GM12878 (cell line): ENCODE measurements at regions not wholly inside any gene's neighbourhood (a gene's known extent, or its start where the extent isn't known, plus 50 kb on each side); places are given as distances from the start of the nearest gene placed in this dataset.

Source experiments
- CBFB ChIP-seq: IDR thresholded peaks from 2 replicates; pipeline ENCODE4 v1.6.1; 2016; ENCODE audit warnings: antibody characterized with exemption, low read depth
- CTCF ChIP-seq, 3 experiments: IDR thresholded peaks in 2 of 3; conservative IDR thresholded peaks in 1 of 3; 2 replicates each; pipeline ENCODE4 v1.5.1; 2011; ENCODE audit warnings: low read depth in 3 of 3, low read length in 3 of 3, mild to moderate bottlenecking in 3 of 3, control low read depth in 2 of 3, moderate library complexity in 2 of 3, inconsistent platforms in 1 of 3, mixed read lengths in 1 of 3; ENCODE audit not compliant: control insufficient read depth in 2 of 3, insufficient read depth in 1 of 3; ENCODE audit errors: extremely low read depth in 1 of 3
- E4F1 ChIP-seq: fragments of 450-650 bp; IDR thresholded peaks from 2 replicates; pipeline ENCODE4 v1.6.1; 2018; ENCODE audit warnings: borderline replicate concordance, mild to moderate bottlenecking; ENCODE audit not compliant: partially characterized antibody
- EZH2 ChIP-seq: IDR thresholded peaks from 2 replicates; pipeline ENCODE4 v1.6.1; 2012; ENCODE audit warnings: low read depth, mild to moderate bottlenecking, control low read depth, inconsistent platforms, low read length, borderline replicate concordance; ENCODE audit not compliant: control insufficient read depth
- JUND ChIP-seq: IDR thresholded peaks from 2 replicates; pipeline ENCODE4 v1.6.1; 2012; ENCODE audit warnings: low read depth, mild to moderate bottlenecking, low read length, improper control_type of control experiment, moderate library complexity
- MXI1 ChIP-seq: fragments of 150-350 bp; IDR thresholded peaks from 2 replicates; pipeline ENCODE4 v1.6.1; 2011; ENCODE audit warnings: low read depth, mild to moderate bottlenecking, inconsistent platforms, low read length, improper control_type of control experiment
- MYB ChIP-seq: fragments of 150-350 bp; IDR thresholded peaks from 2 replicates; pipeline ENCODE4 v1.6.1; 2014; ENCODE audit warnings: mild to moderate bottlenecking, low read depth, low read length, borderline replicate concordance
- NKRF ChIP-seq: fragments of 450-650 bp; conservative IDR thresholded peaks from 2 replicates; pipeline ENCODE4 v1.6.1; 2017; ENCODE audit warnings: mild to moderate bottlenecking, moderate library complexity
- NRF1 ChIP-seq: conservative IDR thresholded peaks from 2 replicates; pipeline ENCODE4 v1.6.1; 2011; ENCODE audit warnings: mild to moderate bottlenecking, low read depth, low read length, improper control_type of control experiment
- POLR2A ChIP-seq: IDR thresholded peaks from 2 replicates; pipeline ENCODE4 v1.6.1; 2011; ENCODE audit warnings: low read depth, mild to moderate bottlenecking, low read length
- RFX5 ChIP-seq: IDR thresholded peaks from 2 replicates; pipeline ENCODE4 v1.6.1; 2011; ENCODE audit warnings: low read depth, low read length, improper control_type of control experiment
- SREBF2 ChIP-seq: IDR thresholded peaks from 2 replicates; pipeline ENCODE4 v1.6.1; 2012; ENCODE audit warnings: mild to moderate bottlenecking, low read length
- STAT1 ChIP-seq: fragments of 450-650 bp; conservative IDR thresholded peaks from 2 replicates; pipeline ENCODE4 v1.6.1; 2014; ENCODE audit warnings: antibody characterized with exemption, mild to moderate bottlenecking
- SUZ12 ChIP-seq: fragments of 200-600 bp; sonication (generic); IDR thresholded peaks from one replicate; pipeline ENCODE4 v1.6.1; 2018; ENCODE audit warnings: antibody characterized with exemption, mild to moderate bottlenecking; ENCODE audit not compliant: unreplicated experiment

GRCh38 chr5:155127552-155127951 lies 114.0 kb downstream of the KIF4B start:
- TF ChIP-seq CTCF (IDR thresholded peaks at IDR 0.05 in 2 of 3, conservative IDR thresholded peaks at IDR 0.05 in 1 of 3; ENCODE audit: control insufficient read depth in 2 of 3, extremely low read depth in 1 of 3, insufficient read depth in 1 of 3, low read depth in 3 of 3, low read length in 3 of 3) (no peak), POLR2A (no peak), EZH2 (no peak), SREBF2 (no peak), E4F1 (no peak), STAT1 (no peak), NKRF (no peak), RFX5 (no peak), MXI1 (no peak), SUZ12 (no peak), CBFB (no peak), NRF1 (no peak), JUND (no peak), MYB (no peak)
